Smooth muscle cell (in vitro differentiated cells): ENCODE measurements at regions not wholly inside any gene's neighbourhood (a gene's known extent, or its start where the extent isn't known, plus 50 kb on each side); places are given as distances from the start of the nearest gene placed in this dataset.

Source experiments
- DNase-seq: peaks from one replicate; lab custom pipeline; 2025; ENCODE audit not compliant: unreplicated experiment; lab: John Stamatoyannopoulos, UW
- H2AFZ ChIP-seq: fragments of 200-600 bp; sonication (generic); 2 replicates; pipeline ENCODE4 v1.6.0; 2016; ENCODE audit warnings: antibody characterized with exemption, low read depth, mild to moderate bottlenecking
- H3F3A ChIP-seq: fragments of 200-600 bp; sonication (generic); 2 replicates; pipeline ENCODE4 v1.6.0; 2017; ENCODE audit warnings: antibody characterized with exemption, low read depth
- H3K27ac ChIP-seq: fragments of 200-600 bp; sonication (generic); 2 replicates; pipeline ENCODE4 v1.5.1; 2016; ENCODE audit warnings: low read depth, mild to moderate bottlenecking
- H3K27me3 ChIP-seq: fragments of 200-600 bp; sonication (generic); 2 replicates; pipeline ENCODE4 v1.6.1; 2016; ENCODE audit warnings: low read depth, mild to moderate bottlenecking
- H3K36me3 ChIP-seq: fragments of 200-600 bp; sonication (generic); 2 replicates; pipeline ENCODE4 v1.5.1; 2016; ENCODE audit warnings: low read depth
- H3K4me1 ChIP-seq: fragments of 200-600 bp; sonication (generic); 2 replicates; pipeline ENCODE4 v1.5.1; 2016; ENCODE audit warnings: low read depth
- H3K4me2 ChIP-seq: fragments of 200-600 bp; sonication (generic); 2 replicates; pipeline ENCODE4 v1.6.0; 2016; ENCODE audit warnings: mild to moderate bottlenecking
- H3K4me3 ChIP-seq: fragments of 200-600 bp; sonication (generic); 2 replicates; pipeline ENCODE4 v1.5.1; 2016; ENCODE audit warnings: mild to moderate bottlenecking
- H3K79me2 ChIP-seq: fragments of 200-600 bp; sonication (generic); 2 replicates; pipeline ENCODE4 v1.6.0; 2016; ENCODE audit warnings: low read depth, mild to moderate bottlenecking
- H3K9ac ChIP-seq: fragments of 200-600 bp; sonication (generic); 2 replicates; pipeline ENCODE4 v1.6.0; 2016; ENCODE audit warnings: low read depth
- H3K9me3 ChIP-seq: fragments of 200-600 bp; sonication (generic); replicated peaks from 2 replicates; pipeline ENCODE4 v1.5.1; 2016; ENCODE audit warnings: low read depth
- H4K20me1 ChIP-seq: fragments of 200-600 bp; sonication (generic); 2 replicates; pipeline ENCODE4 v1.6.0; 2016; ENCODE audit warnings: low read depth
- CTCF ChIP-seq: fragments of 200-600 bp; sonication (generic); IDR thresholded peaks from 2 replicates; pipeline ENCODE4 v1.5.1; 2017; ENCODE audit warnings: borderline replicate concordance, mild to moderate bottlenecking, antibody characterized with exemption; ENCODE audit not compliant: insufficient read depth, poor library complexity, severe bottlenecking
- WGBS: methylation state at CpG from one replicate; pipeline ENCODE4 v1.1.7; 2016; ENCODE audit warnings: low lambda C conversion rate; 5-methylcytosine and 5-hydroxymethylcytosine counted together

GRCh38 chr6:82437701-82438100 is 74.1 kb downstream of the TPBG start:
- Histone ChIP-seq H3K27me3 (no peaks in the 10 kb centered on the region), H3F3A (no peaks in the 10 kb centered on the region), H3K36me3 (no peaks in the 10 kb centered on the region), H2AFZ (no peak overlapping the region), H3K4me2 (no peak overlapping the region), H3K4me1 (no peaks in the 10 kb centered on the region), H4K20me1 (no peaks in the 10 kb centered on the region), H3K9ac (no peak overlapping the region), H3K79me2 (no peaks in the 10 kb centered on the region), H3K27ac (no peak overlapping the region), H3K4me3 (no peak overlapping the region), H3K9me3 (no peaks in the 10 kb centered on the region)
- no peak for DNase-seq
- TF ChIP-seq CTCF: no peak

DNA sequence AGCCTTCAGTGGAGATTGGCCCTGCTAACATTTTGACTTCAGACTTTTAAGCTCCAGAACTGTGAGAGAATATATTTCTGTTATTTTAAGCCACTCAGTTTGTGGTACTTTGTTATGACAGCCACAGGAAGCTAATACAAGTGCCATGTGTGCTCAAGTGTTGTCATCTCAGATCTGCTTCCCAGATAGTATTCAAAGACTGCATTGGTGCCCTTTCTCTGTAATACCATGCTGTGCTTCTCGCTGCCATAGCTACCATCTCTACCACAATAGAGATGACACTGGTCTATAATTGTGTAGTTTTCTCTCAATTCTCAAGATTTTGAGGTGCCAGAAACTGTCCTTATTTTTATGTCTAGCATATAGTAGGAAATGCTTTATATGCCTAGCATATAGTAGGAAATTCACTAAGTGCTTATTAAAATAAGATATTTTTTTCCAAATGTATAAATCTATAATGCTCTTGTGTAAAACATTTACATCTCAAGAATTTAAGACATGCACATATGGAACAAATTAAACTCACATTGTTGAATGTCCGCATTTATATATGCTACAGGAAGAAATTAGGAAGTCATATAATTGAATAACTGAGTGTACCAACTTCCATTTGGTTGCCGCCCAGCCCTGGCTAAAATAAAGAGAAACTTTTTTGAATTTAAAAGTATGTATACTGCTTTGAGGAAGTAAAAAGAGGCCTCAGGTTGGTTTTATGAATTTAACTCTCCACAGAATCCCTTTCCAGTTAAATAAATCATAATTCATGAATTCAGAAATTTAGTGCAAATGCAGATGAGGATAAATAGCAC is 77.6 kb downstream of the TPBG start:
- no peaks in the 10 kb centered on the region for H4K20me1 ChIP-seq
- H3K4me2 ChIP-seq: no peak overlapping the region
- H3K9me3 ChIP-seq: no peaks in the 10 kb centered on the region
- H3F3A ChIP-seq: no peaks in the 10 kb centered on the region
- no peak overlapping the region for H3K4me3 ChIP-seq
- H2AFZ ChIP-seq: no peak overlapping the region
- no peak for DNase-seq
- no peak overlapping the region for H3K9ac ChIP-seq
- 89% methylated on average over 3 of the region's 3 CpGs for WGBS
- H3K27me3 ChIP-seq: no peaks in the 10 kb centered on the region
- no peaks in the 10 kb centered on the region for H3K36me3 ChIP-seq
- no peak for TF ChIP-seq CTCF
- no peaks in the 10 kb centered on the region for H3K4me1 ChIP-seq
- no peaks in the 10 kb centered on the region for H3K79me2 ChIP-seq
- H3K27ac ChIP-seq: no peak overlapping the region

- H3K36me3 ChIP-seq: no peaks in the 10 kb centered on the region
- H3K27ac ChIP-seq: no peak overlapping the region
Measured at GRCh38 chr6:82442061-82442719, 78.6 kb downstream of the TPBG start.

More at GRCh38 chr6:82442061-82442719, 78.6 kb downstream of the TPBG start:
- 78% methylated on average over 7 of the region's 7 CpGs for WGBS
- Histone ChIP-seq H3K9ac (no peak overlapping the region), H3K4me2 (no peak overlapping the region), H3K4me1 (no peaks in the 10 kb centered on the region), H4K20me1 (no peaks in the 10 kb centered on the region), H3K4me3 (no peak overlapping the region), H3K9me3 (no peaks in the 10 kb centered on the region), H3F3A (no peaks in the 10 kb centered on the region), H3K27me3 (no peaks in the 10 kb centered on the region), H3K79me2 (no peaks in the 10 kb centered on the region), H2AFZ (no peak overlapping the region)
- TF ChIP-seq CTCF: no peak
- DNase-seq: no peak
